NB4 (cell line): ENCODE measurements at regions not wholly inside any gene's neighbourhood (a gene's known extent, or its start where the extent isn't known, plus 50 kb on each side); places are given as distances from the start of the nearest gene placed in this dataset.

Experiments used
- MYC ChIP-seq: IDR thresholded peaks from 2 replicates; pipeline ENCODE4 v1.6.1; 2011; ENCODE audit warnings: low read depth, low read length
- POLR2A ChIP-seq: IDR thresholded peaks from 2 replicates; pipeline ENCODE4 v1.6.1; 2011; ENCODE audit warnings: mild to moderate bottlenecking; ENCODE audit not compliant: insufficient read length; ENCODE audit errors: extremely low read depth
- TF ChIP-seq, protein P1 (sequence below): IDR thresholded peaks from one replicate; pipeline ENCODE4 v1.5.1; 2012; ENCODE audit warnings: low read depth, low read length
- TF ChIP-seq, protein P2 (sequence below): IDR thresholded peaks from 2 replicates; pipeline ENCODE4 v1.6.1; 2011; ENCODE audit warnings: low read depth, low read length

DNA sequence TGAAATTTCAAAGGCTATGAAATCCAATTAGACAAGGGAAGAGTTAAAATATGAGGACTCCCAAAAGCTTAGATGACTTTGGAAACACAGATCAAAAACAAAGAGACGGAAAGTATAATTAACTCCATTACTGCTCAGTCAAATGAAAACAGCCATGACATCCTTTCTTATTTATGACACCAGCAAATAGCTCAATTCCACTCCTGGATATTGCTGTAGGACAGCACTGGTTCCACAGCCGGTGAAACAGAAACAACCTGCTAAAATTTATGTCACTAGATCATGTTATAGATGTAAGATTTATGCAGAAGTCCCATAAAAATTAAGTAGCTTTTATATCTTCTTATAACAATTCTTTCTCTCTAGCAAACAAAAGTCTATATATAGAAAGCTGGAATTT, 65.6 kb upstream of the RRP15 start:
- TF ChIP-seq, protein P1, sequence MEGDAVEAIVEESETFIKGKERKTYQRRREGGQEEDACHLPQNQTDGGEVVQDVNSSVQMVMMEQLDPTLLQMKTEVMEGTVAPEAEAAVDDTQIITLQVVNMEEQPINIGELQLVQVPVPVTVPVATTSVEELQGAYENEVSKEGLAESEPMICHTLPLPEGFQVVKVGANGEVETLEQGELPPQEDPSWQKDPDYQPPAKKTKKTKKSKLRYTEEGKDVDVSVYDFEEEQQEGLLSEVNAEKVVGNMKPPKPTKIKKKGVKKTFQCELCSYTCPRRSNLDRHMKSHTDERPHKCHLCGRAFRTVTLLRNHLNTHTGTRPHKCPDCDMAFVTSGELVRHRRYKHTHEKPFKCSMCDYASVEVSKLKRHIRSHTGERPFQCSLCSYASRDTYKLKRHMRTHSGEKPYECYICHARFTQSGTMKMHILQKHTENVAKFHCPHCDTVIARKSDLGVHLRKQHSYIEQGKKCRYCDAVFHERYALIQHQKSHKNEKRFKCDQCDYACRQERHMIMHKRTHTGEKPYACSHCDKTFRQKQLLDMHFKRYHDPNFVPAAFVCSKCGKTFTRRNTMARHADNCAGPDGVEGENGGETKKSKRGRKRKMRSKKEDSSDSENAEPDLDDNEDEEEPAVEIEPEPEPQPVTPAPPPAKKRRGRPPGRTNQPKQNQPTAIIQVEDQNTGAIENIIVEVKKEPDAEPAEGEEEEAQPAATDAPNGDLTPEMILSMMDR, result no peak
- TF ChIP-seq POLR2A, result no peak
- TF ChIP-seq, protein P2, sequence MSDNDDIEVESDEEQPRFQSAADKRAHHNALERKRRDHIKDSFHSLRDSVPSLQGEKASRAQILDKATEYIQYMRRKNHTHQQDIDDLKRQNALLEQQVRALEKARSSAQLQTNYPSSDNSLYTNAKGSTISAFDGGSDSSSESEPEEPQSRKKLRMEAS, result no peak
- no peak for TF ChIP-seq MYC
